Suppressor macrophage treated with lipopolysaccharide for 1 hour (primary cell): ENCODE measurements at regions not wholly inside any gene's neighbourhood (a gene's known extent, or its start where the extent isn't known, plus 50 kb on each side); places are given as distances from the start of the nearest gene placed in this dataset.

Experiments
- DNase-seq, 3 donors: peaks; one replicate each; pipeline ENCODE4 v3.0.0-alpha.2; 2020 to 2022

DNA sequence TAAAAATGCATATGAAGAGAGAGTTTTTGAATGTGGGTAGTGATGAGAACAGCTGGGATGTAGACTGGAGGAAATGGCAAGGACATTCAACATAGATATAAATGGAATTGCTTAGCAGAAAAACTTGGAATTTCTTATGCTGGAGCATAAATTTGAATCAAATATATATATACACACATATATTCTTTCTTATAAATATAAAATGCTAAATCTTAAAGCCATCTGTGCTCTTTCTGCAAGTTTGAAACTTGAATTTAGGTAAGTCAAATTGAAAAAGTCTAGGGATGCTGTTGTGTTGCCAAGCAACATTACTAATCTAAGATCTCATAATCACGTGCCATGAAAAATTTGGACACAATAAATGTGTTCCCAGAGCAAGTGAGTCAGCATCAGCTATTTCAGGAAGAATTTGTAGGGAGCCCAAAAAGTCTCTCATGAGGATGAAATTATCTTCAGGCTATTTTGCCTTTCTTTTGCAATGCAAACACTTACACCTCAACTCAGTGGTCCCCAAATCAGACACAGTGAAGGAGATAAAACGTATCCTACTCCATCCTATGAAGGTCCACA is 58.4 kb upstream of the ALDH1A1 start:
- no peak for DNase-seq

- DNase-seq = peak in 1 of 3 donors; percentile 14
Observed at GRCh38 chr9:73009649-73010288, 56.9 kb upstream of the ALDH1A1 start.

GRCh38 chr9:73007966-73008672 is 55.3 kb upstream of the ALDH1A1 start:
- DNase-seq = no peak

DNA sequence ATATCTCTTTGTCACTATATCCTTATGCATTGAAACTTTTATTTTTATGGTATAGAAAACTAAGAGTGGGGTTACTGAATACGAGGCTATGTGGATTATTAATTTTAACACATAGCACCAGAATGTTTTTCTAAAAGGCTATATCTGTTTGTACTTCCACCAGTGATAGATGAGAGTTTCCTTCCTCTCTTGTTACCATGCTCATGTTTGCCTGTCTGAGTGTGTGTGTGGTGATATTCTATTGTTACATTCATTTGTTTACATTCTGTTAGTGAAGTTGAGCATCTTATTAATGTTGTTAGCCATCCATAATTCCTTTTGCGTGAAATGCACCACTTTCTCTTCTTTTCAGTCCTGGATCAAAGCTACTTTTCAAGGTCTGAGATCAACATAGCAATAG is 54.1 kb upstream of the ALDH1A1 start:
- no peak for DNase-seq
